Esophagus muscularis mucosa (tissue), 4 donors: ENCODE measurements at regions not wholly inside any gene's neighbourhood (a gene's known extent, or its start where the extent isn't known, plus 50 kb on each side); places are given as distances from the start of the nearest gene placed in this dataset.
A peak's percentile ranks its signal among the peaks of the same experiment; 100 is the strongest.

Experiments used
- EP300 ChIP-seq: sonication (generic); formaldehyde crosslinking; IDR thresholded peaks from one replicate; pipeline ENCODE4 v1.6.1; 2017; ENCODE audit warnings: antibody characterized with exemption
- POLR2A ChIP-seq: fragments of 450-650 bp; IDR thresholded peaks from one replicate; pipeline ENCODE4 v1.6.1; 2017; ENCODE audit warnings: antibody characterized with exemption, moderate library complexity, mild to moderate bottlenecking, low read depth
- POLR2AphosphoS5 ChIP-seq, 2 donors: sonication (generic); formaldehyde crosslinking; IDR thresholded peaks; one replicate each; pipeline ENCODE4 v1.6.1; 2017; ENCODE audit warnings: antibody characterized with exemption in 2 of 2
- TF ChIP-seq, protein P1 (sequence below), 3 experiments: fragments of 200-600 bp in 2 of 3; fragments of 450-650 bp in 1 of 3; sonication (generic) in 2 of 3; IDR thresholded peaks; one replicate each; pipeline ENCODE4 v1.5.1; 2017 to 2019; ENCODE audit warnings: antibody characterized with exemption in 3 of 3, mild to moderate bottlenecking in 2 of 3, moderate library complexity in 1 of 3

DNA sequence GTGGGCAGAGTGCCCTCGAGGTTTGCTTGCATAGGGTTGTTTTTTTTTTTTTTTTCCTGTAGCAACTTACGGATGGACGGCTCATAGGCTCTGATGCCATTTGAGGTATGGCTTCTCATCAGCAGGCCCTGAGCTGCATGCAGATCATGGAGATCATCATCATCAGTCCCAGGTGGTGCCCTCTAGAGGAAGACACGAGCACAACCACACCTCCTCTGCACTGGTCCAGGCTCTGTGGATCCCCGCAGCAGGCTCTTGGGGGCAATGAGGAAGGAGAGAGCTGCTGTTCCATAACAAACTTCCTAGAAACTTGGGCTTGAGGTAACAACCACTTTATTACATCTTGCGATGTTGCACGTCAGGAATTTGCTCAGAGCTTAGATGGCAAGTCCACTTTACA, 132.7 kb upstream of the CXCL12 start:
- TF ChIP-seq, protein P1, sequence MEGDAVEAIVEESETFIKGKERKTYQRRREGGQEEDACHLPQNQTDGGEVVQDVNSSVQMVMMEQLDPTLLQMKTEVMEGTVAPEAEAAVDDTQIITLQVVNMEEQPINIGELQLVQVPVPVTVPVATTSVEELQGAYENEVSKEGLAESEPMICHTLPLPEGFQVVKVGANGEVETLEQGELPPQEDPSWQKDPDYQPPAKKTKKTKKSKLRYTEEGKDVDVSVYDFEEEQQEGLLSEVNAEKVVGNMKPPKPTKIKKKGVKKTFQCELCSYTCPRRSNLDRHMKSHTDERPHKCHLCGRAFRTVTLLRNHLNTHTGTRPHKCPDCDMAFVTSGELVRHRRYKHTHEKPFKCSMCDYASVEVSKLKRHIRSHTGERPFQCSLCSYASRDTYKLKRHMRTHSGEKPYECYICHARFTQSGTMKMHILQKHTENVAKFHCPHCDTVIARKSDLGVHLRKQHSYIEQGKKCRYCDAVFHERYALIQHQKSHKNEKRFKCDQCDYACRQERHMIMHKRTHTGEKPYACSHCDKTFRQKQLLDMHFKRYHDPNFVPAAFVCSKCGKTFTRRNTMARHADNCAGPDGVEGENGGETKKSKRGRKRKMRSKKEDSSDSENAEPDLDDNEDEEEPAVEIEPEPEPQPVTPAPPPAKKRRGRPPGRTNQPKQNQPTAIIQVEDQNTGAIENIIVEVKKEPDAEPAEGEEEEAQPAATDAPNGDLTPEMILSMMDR (IDR thresholded peaks at IDR 0.05): peak in 1 of 3 experiments; percentile 5
- TF ChIP-seq POLR2AphosphoS5 (IDR thresholded peaks at IDR 0.05) (no peak), POLR2A (no peak), EP300 (no peak)
